Hematopoietic multipotent progenitor cell treated with erythropoietin and hydrocortisone succinate and interleukin-3 and kit ligand, for 15 days (in vitro differentiated cells): ENCODE measurements at regions not wholly inside any gene's neighbourhood (a gene's known extent, or its start where the extent isn't known, plus 50 kb on each side); places are given as distances from the start of the nearest gene placed in this dataset.
"Not testable (repeated sequence)": the region's sequence is repeated elsewhere in the genome, so short reads cannot be mapped to it uniquely, and the experiment has no call there.

Source experiments
- DNase-seq: peaks from one replicate; pipeline ENCODE4 v3.0.0-alpha.2; 2015; ENCODE audit warnings: low spot score

DNA sequence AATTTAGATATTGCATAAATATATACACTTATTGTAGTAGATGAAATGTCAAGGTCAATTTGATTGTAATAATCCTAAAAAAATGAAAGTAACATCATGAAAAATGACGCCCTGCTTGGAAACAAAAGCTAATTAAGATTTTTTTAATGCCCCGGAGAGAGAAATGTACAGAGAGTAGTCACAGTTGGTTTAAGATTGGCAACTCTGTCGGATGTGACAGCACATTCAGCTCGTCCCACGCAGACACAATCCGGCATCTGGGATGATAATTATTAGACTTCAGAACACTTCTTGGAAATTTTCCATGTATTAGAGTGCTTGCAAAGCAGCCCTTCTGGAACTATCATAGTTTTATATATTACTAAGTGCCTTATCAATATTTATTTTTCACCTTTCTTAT, 478.0 kb downstream of the PDHA2 start:
- DNase-seq: no peak

DNA sequence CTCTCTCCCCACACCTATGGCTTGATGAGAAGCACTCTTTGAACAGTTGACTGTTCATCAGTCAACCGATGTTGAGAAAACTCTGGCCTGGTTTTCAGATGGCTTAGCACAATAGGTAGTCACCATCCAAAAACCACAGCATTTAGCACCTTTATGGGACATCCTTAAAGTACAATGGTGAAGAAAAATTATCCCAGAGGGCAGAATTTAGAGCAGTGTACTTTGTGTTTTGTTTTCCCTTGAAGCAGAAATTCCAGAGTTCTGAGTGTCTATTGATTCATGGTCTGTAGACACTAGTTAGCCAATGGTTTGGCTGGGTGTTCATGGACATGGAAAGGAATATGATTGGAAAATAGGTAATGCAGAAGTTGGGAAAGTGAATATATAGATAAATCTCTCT, 487.0 kb downstream of the PDHA2 start:
- DNase-seq: no peak

DNA sequence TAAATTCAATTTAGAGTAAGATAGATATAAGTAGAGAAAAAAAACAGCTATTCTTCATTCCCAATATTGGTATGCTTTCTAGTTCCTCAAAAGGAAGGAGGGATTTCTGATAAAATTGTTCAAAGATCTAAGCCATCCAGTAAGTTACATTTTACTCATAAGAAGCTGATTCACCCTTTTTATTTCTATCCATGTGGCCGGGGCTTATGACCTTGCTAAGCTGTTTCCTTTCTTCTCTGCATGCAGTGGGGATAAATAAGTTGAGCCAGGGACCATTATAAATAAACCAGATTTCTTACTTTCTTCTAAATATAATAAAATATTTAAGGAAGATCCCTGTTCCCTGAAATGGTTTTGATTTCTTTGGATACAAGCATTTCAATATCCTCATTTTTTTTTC, 502.3 kb downstream of the PDHA2 start:
- no peak for DNase-seq

DNA sequence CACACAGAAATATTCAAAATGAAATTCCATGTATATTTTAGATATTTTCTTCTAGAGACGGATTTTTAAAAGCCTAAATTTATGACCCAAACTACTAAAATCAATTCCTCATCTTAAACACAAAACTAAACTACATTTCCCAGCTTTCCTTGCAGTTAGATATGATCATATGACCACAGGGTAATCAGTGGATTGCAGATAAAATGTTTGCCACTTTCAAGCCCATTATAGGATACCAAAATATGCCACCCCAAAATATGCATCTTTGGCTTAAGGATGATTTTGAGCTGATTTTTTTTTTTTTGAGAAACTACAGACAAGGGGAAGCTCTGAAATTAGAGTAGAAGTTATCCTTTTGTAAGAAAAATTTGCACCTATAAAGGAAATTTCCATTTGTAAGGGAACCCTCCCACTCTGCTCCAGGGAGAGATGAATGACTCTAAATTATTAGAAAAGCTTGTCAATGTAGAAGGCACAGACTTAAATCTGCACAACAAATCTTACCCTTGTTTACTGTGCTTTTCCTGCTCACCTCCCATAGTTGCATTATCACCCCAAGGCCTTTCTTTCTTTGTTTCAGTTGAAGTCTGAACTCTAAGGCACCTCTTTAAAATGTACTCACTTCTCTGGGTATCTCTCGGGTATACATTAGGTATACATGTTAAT, 503.0 kb downstream of the PDHA2 start:
- DNase-seq: no peak

DNA sequence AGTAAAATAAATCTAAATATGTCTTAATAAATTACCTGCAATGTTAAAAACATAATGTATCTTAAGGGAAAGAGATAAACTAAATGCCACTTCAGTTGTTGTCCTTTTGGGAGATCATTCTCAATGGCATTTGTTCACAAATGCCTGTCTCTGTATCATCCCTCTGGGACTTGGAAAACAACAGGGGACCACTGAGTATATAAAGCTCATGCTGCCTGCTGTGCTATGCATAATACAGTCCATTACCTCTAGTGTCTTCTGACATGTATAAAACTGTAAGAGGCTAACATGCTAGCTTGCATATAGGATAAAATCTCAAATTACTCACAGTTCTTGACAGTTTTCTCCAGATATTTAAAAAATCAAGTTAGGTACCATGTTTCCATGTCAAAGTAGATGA, 503.9 kb downstream of the PDHA2 start:
- no peak for DNase-seq

DNA sequence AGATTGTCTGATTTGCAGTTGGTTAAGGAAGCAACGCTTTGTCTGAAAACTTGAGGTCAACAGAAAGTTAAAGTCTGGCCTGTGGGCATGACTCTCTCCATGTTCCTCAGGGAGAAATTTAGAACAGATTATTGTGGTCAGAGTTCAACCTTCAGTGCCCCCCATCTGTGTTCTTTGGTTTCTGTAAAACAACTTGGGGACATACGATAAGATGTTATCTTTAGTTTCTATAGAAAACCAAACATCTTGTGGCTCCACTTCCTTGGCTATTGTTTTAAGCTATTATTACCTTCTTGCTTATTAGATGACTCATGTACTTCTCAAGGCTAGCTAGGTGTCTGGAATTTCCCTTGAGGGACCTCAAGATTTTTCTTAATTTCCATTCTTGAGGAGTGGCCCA, 507.7 kb downstream of the PDHA2 start:
- DNase-seq: no peak

DNA sequence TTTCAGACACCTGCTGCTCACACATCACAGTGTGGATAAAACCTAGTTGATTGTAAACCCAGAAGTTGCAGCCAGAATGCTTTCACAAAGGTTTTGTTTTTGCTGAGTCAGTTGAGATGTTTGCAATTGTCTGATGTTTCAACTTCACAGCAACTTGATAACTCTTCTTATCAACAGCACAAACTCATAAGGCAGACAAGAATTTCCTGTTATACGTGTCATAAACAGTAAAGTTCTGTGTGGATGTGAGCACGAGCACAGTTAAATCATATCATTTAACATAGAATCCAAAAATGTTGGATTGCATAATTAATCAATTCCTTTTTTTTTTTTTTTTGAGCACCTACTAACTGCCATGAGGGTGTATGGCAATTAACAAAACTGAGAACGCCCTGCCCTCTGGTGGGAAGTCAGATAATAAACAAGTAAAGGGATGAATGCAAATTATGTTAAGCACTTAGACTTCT, 512.2 kb downstream of the PDHA2 start:
- DNase-seq: no peak

DNA sequence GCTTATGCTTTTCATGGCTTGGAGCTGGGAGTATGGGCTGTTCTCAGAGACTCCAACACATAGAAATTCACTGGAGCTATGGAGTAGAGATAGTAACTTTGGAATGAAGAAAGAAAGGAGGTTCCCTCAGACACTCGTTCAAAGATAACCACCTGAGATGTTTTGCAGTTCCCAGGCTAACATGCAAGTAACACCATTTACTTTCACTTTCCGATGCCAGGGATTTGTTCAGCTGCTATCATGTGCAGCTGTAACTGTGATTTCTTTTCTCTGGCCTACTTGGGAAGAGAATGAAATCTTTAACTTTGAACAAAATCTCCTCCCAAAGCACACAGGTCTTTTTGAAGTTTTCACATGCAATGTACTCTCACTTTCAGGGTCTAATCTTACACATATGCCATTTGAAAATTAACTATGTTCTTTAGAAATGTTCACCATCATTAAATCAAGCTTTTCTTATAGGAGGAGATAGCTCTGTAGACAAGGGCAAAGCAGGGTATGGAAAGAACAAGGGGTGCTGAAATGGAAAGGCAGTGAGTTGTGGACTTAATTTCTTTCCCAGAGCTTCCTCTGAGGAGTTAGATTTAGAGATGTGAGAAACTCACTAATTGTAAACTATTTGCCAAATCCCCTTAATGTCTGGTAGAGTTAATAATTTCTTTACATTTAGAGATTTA, 514.3 kb downstream of the PDHA2 start:
- DNase-seq: no peak

DNA sequence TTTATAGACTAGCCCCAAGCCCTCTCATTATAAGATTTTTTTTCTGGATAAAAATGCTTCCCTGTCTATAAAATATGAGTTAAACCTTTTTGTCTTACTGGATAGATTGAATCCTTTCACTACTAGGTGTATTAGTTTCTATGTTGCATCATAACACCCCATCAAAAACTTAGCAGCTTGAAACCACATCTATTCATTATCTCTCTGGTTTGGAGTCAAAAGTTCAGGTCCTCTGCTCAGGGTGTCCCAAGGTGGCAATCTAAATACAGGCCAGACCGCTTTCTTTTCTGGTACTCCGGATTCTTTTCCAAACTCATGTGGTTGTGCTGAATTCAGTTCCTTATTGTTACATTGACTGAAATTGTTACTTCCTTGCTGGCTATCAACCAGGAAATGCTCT, 515.5 kb downstream of the PDHA2 start:
- DNase-seq: no peak

DNA sequence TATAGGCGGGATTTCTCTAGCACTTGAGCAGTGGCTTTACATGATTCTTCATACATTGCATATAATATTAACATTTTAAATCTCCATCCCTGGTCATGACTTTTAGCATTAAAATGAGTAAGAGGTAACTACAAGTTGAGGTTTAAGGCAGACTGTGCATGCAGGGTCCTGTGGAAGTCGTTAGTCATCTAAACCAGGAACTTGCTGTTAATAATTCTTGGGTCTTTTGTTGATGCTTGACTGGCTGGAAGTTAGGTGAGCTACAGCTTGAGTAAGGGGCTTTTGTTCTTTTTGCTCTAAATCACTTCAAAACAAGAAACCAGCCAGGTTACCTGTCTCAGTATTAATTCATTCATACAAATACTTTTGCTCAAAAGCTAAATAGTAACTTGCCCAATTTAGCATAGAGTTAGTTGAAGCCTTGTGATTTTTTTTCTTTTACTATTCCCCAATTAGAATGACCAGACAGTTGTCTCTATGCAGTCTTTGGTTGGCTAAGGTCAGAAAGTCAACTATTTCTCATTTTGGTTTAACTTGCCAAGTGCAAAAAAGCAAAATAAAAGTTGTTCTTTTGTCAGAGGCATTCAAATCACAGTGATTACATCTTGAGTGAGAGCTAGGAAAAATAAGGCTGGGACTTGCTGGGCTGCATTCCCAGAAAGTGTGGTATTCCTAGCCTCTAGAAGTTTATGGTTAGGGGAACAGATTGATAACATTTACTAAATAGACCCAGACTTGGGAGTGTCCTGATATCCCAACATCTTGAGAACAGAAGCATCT, 516.9 kb downstream of the PDHA2 start:
- DNase-seq: no peak

DNA sequence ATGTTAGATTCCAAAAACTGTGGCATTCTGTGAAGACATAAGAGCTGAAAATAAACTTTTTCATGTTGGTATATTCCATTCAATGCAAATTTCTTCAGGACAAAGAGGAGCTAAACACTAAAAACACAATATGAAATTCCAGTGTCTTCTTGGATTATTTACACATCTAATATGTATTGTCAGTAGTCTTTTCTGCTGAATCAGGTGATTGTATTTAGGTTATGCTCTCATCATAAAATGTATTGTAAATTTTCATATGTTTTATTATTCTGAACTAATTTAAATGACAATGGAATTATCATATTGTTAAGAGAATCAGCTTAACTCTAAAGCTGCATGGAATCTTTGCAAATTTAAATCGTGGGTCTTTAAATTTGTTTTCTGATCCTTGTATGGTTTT, 526.7 kb downstream of the PDHA2 start:
- no peak for DNase-seq

DNA sequence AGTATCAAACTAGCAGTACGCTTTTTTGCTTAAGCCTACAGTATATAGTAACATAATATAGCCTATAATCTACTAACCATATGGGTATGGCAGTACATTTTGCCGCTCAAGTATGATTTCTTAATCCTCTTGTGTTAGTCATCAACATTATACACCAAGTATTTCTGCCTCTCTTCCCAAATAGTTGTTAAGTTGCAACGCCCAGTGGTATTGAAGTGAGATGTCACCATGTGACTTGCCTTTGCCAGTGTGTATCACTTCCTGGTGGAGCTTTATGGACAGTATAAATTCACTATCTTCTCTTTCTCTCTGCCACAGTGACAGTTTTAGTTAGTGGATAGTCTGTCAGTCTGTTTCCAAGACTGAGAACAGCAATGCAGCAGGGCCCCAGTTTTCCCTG, 535.5 kb downstream of the PDHA2 start:
- no peak for DNase-seq

DNA sequence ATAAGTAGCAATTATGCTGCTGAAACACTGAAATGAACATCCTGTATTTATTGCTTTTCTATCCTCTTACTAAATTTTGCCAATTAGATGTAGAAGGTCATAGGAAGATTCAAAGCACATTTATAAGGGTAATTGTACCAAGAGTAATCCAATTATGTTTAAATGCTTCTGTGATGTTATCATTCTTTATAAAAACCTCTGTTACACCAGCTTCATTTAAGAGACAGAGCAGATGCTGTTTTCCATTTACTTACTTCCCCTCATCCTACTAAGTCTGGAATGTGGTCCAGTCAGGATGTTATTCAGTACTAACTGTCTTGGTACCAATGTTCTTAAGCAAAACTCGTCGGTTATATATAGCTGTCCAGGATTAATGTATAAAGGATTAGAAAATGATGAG, 539.6 kb downstream of the PDHA2 start:
- DNase-seq: no peak

DNA sequence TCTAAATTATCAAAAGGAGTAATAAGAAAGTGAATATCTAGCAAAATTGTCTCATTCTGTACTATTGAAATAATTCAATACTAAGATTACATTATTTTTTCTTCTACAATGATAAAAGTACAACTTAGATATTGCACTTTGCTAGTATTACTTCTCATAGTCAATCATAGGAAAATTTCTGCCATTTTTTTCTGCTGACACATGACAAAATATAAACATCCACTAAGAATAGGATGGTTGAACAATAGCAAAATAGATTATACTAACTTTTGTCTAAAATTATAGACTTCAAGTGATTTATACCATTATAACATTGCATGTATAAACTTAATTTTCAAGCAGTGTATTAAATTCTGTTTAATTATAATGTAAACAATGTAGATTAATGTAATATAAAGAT, 540.2 kb downstream of the PDHA2 start:
- no peak for DNase-seq

DNA sequence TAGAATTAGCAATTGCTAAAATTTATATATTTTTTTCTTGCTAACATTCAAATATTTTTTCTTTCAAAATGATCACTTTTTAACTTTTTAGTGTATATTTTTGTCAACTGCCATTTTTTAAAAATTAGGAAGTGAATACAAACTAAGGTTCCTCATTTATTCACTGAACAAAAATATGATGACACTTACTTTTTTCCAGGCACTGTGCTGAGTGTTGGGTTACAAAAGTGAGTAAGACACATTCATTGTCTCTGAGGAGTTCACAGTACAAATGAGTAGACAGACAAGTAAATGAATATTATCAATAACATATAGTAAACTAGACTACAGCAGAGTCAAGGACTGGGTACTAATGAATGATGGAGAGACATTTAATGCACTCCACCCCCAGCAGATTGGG, 543.5 kb downstream of the PDHA2 start:
- DNase-seq: no peak

DNA sequence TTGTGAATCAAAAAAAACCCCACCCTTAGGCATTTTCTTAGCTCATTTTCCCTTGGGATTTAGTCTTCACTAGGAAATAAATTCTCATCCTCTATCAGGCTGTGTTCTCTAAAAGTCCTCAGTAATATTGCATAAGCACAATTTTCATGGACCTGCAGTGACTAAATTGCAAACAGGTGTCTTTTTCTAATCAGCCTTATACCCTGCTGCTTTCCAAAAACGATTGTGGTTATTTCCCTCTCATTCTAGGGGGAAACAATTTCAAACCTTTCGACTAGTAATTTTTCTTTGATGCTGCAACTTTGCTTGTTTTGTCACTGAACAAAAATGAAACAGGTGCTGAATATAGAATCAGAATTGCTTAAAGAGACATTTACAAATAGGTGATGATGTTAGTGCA, 549.9 kb downstream of the PDHA2 start:
- no peak for DNase-seq

DNA sequence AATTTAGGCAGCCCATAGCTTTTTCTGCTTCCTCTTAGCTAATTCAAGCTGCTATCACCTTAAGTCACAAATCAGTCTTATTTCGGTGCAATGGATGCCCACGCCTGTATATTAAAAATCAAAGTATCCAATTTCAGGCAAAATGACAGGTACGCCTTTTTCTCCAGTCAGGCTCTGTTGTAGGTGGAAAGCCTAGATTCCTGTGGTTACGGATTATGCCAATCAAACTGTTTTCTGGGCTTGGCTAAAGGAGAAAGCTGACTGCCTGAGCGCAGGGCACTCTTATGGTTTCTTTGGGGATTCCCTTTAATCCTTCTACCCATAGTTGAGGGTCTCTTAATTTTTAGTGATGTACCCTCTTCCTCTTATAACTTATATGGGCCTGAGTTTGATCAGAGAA, 550.5 kb downstream of the PDHA2 start:
- no peak for DNase-seq

DNA sequence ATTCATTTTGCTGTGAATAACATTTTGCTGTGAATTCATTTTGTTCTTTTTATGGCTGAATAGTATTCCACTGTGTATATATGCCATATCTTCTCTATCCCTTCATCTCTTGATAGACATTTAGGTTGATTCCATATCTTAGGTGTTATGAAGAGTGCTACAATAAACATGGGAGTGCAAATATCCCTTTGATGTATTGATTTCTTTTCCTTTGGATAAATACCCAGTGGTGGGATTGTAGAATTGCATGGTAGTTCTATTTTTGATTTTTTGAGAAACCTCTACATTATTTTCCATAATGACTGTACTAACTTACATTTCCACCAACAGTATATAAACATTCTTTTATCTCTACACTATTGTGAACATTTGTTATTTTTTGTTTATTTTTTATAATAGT, 555.9 kb downstream of the PDHA2 start:
- DNase-seq: no peak

DNA sequence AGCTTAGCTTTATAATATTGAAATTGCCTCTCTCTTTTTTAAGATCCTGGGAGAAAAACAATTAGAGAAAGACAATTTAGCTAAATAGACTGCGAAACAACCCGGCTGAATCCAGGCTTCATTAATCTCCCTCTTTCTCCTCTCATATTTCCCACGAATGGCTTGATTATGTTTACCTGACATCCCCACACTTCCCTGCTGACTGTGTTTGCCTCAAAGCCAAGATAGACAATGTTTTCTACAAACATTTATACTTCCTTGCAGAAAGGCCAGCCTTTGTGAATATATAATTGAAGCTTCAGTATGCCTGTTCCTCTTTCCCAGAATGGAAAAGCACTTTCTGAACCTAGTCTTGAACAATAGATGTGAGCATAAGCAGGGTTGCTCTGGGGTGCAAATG, 566.8 kb downstream of the PDHA2 start:
- DNase-seq: no peak

DNA sequence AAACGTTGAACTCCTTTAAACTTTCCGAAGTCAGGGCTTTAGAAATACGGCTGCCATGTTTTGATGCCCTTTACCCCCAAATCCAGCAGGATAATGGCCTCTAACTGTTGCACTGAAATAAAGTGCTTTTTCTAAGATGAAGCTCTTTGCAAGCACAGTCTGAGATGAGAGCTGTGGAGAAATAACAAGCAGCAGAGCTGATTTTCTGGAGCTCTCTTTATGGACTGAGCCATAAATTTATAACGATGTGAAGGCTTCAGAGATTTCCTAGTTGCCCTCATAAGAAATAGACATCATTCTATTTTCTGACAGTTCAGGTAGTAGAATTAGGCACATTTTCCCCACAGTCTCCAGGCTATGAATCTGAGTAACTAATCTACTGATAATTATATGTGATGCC, 567.3 kb downstream of the PDHA2 start:
- DNase-seq: no peak

DNA sequence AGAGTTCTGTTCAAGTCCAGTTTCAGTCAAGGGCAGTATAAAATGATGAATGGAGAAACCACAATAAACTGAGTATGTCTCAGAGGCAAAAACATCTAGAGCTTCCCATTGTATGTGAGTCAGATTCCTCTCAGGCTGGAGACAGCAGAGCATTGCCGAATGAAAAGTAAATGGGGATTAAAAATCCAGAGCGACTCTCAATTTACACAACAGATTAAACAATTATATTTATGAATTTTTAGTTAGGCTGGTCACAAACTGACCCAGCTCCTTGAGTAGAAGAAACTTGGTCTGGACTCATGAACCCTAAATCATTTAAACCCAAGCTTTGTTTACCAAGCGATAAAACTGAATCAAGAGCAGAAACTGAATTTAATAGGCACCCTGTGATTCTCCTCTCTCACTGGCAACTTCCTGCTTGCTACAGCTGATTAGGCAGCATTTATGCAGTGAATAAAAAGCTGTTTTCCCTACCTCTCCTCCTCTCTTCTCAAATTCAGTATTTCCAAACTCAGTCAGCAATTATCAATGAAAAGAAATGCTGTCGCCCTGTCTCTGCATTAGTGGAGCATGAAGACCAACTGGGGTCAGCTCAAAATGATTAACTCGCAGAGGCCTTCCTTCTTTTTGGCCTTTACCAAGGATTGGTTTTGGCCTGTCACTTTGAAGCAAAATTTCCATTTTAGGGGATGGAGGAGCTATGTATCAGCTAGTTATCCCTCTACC, 568.0 kb downstream of the PDHA2 start:
- no peak for DNase-seq

DNA sequence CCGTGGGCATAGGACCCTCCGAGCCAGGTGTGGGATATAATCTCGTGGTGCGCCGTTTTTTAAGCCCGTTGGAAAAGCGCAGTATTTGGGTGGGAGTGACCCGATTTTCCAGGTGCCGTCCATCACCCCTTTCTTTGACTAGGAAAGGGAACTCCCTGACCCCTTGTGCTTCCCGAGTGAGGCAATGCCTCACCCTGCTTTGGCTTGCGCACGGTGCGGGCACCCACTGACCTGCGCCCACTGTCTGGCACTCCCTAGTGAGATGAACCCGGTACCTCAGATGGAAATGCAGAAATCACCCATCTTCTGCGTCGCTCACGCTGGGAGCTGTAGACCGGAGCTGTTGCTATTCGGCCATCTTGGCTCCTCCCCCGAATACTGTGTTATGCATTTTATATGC, 575.0 kb downstream of the PDHA2 start:
- not testable (repeated sequence) for DNase-seq

DNA sequence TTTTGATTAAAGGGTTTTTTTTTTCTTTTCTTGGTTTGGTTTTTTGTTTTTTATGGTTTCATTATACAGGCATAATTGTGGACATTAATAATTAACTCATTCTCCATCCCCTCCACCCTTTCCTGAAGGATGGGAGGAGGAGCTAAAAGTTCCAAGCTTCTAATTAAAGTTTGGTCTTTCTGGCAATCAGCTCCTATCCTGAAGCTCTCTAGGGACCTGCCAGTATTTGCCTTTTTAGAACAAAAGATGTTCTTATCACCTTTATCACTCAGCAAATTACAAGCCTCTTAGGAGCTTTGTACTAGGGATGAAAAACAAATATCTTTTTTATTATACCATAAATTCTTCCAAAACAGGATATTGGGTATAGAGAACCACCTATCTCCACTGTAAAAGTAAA, 589.8 kb downstream of the PDHA2 start:
- DNase-seq: no peak
